ENCODE measurements at regions not wholly inside any gene's neighbourhood (a gene's known extent, or its start where the extent isn't known, plus 50 kb on each side); places are given as distances from the start of the nearest gene placed in this dataset.

GRCh38 chr1:56415258-56415657, 164.1 kb downstream of the PLPP3 start:
- ChIA-PET CTCF (no interaction called here), POLR2A (no interaction called here)
- no peak overlapping the region for H3K27ac Mint-ChIP-seq
- H3K4me3 Mint-ChIP-seq: no peak overlapping the region
- ATAC-seq (no peak), DNase-seq (no peak)
- H3K27me3 Mint-ChIP-seq (ENCODE audit: low read depth): no peaks in the 10 kb centered on the region
- H3K36me3 Mint-ChIP-seq (ENCODE audit: low read depth): no peaks in the 10 kb centered on the region
- H3K4me1 Mint-ChIP-seq (ENCODE audit: low read depth): no peaks in the 10 kb centered on the region
- H3K9me3 Mint-ChIP-seq (ENCODE audit: insufficient read depth): no peaks in the 10 kb centered on the region

- no peaks in the 10 kb centered on the region for H3K27me3 Mint-ChIP-seq (ENCODE audit: low read depth)
- DNase-seq: no peak
- ATAC-seq: no peak
- no peak overlapping the region for H3K4me3 Mint-ChIP-seq
- no peaks in the 10 kb centered on the region for H3K9me3 Mint-ChIP-seq (ENCODE audit: insufficient read depth)
- ChIA-PET POLR2A (no interaction called here), CTCF (no interaction called here)
- H3K27ac Mint-ChIP-seq: no peak overlapping the region
- H3K4me1 Mint-ChIP-seq (ENCODE audit: low read depth): no peaks in the 10 kb centered on the region
- no peaks in the 10 kb centered on the region for H3K36me3 Mint-ChIP-seq (ENCODE audit: low read depth)
These were observed 164.6 kb downstream of the PLPP3 start for GRCh38 chr1:56414728-56415224.

DNA sequence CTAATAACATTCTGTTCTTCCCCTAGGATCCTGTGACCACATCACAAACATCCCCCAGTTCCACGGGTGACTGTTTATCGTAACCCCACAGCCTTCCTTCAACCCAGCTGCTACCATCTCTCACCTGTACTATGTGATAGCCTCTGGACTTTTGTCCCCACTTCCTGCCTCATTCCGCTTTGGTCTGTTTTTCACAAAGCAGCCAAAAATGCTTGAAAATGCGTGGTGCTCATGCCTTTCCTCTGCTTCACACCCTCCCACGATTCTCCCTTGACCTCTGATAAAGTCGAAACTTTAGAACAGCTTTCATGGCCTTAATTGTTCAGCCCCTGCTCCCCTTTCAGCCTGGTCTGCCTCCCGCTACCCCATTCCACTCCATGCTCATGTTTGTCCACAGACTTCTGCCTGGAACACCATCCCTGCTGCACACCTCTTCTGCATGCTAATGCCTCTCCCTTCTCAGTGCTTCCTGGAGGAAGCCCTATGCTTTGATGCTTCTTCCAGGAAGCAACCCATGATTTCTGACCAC, 165.6 kb downstream of the PLPP3 start:
- DNase-seq (no peak), ATAC-seq (no peak)
- ChIA-PET CTCF (no interaction called here), POLR2A (no interaction called here)
- Mint-ChIP-seq H3K36me3 (ENCODE audit: low read depth) (no peaks in the 10 kb centered on the region), H3K9me3 (ENCODE audit: insufficient read depth) (no peaks in the 10 kb centered on the region), H3K27ac (no peak overlapping the region), H3K4me1 (ENCODE audit: low read depth) (no peaks in the 10 kb centered on the region), H3K4me3 (no peak overlapping the region), H3K27me3 (ENCODE audit: low read depth) (no peaks in the 10 kb centered on the region)

GRCh38 chr1:56411484-56412180, 167.7 kb downstream of the PLPP3 start:
- Mint-ChIP-seq H3K27ac (no peak overlapping the region), H3K36me3 (ENCODE audit: low read depth) (no peaks in the 10 kb centered on the region), H3K4me3 (no peak overlapping the region), H3K4me1 (ENCODE audit: low read depth) (no peaks in the 10 kb centered on the region), H3K27me3 (ENCODE audit: low read depth) (no peaks in the 10 kb centered on the region), H3K9me3 (ENCODE audit: insufficient read depth) (no peaks in the 10 kb centered on the region)
- DNase-seq (no peak), ATAC-seq (no peak)
- CTCF ChIA-PET: no interaction called here
- POLR2A ChIA-PET: no interaction called here

DNA sequence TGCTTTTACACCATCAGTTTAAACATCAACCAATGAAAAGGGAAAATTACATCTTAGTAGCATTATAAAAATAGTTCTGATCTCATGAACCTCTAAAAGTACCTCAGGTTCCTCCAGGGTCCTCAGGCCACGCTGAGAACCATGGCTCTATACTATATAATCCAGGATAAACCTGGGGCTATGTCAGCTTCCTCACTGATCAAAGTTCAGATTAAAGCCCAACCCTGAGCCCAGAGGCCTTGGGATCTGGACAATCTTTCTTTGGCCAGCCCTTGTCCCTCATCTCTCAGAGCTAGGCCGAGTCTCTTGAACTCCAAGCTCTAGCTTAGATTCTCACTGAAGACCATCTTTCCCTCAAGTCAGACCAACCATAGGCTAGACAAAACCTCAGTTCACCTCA, 168.3 kb downstream of the PLPP3 start:
- ATAC-seq: no peak
- Mint-ChIP-seq H3K27me3 (ENCODE audit: low read depth) (no peaks in the 10 kb centered on the region), H3K4me1 (ENCODE audit: low read depth) (no peaks in the 10 kb centered on the region), H3K27ac (no peak overlapping the region), H3K36me3 (ENCODE audit: low read depth) (no peaks in the 10 kb centered on the region), H3K9me3 (ENCODE audit: insufficient read depth) (no peaks in the 10 kb centered on the region), H3K4me3 (no peak overlapping the region)
- CTCF ChIA-PET: no interaction called here
- POLR2A ChIA-PET: no interaction called here
- DNase-seq: no peak

- ChIA-PET POLR2A (no interaction called here), CTCF (no interaction called here)
- no peaks in the 10 kb centered on the region for H3K36me3 Mint-ChIP-seq (ENCODE audit: low read depth)
- no peaks in the 10 kb centered on the region for H3K9me3 Mint-ChIP-seq (ENCODE audit: insufficient read depth)
- no peaks in the 10 kb centered on the region for H3K4me1 Mint-ChIP-seq (ENCODE audit: low read depth)
- ATAC-seq (no peak), DNase-seq (no peak)
- no peak overlapping the region for H3K27ac Mint-ChIP-seq
- no peaks in the 10 kb centered on the region for H3K27me3 Mint-ChIP-seq (ENCODE audit: low read depth)
- H3K4me3 Mint-ChIP-seq: no peak overlapping the region
These were observed 169.0 kb downstream of the PLPP3 start for GRCh38 chr1:56410405-56410804.

GRCh38 chr1:56409112-56409691, 170.2 kb downstream of the PLPP3 start:
- no peaks in the 10 kb centered on the region for H3K27me3 Mint-ChIP-seq (ENCODE audit: low read depth)
- no peak for DNase-seq
- CTCF ChIA-PET: interaction anchor here (1.0 kb wide), 1 partner anchor 176 kb away, joined by 5 read pairs; no protein-coding TSS in a partner anchor
- H3K4me1 Mint-ChIP-seq (ENCODE audit: low read depth): no peaks in the 10 kb centered on the region
- H3K9me3 Mint-ChIP-seq (ENCODE audit: insufficient read depth): no peaks in the 10 kb centered on the region
- POLR2A ChIA-PET: no interaction called here
- no peak for ATAC-seq
- no peaks in the 10 kb centered on the region for H3K36me3 Mint-ChIP-seq (ENCODE audit: low read depth)
- H3K4me3 Mint-ChIP-seq: no peak overlapping the region
- H3K27ac Mint-ChIP-seq: no peak overlapping the region

- ChIA-PET POLR2A (no interaction called here), CTCF (no interaction called here)
- no peaks in the 10 kb centered on the region for H3K4me1 Mint-ChIP-seq (ENCODE audit: low read depth)
- no peaks in the 10 kb centered on the region for H3K36me3 Mint-ChIP-seq (ENCODE audit: low read depth)
- ATAC-seq (no peak), DNase-seq (no peak)
- H3K27me3 Mint-ChIP-seq (ENCODE audit: low read depth): no peaks in the 10 kb centered on the region
- no peak overlapping the region for H3K4me3 Mint-ChIP-seq
- H3K9me3 Mint-ChIP-seq (ENCODE audit: insufficient read depth): no peaks in the 10 kb centered on the region
- no peak overlapping the region for H3K27ac Mint-ChIP-seq
These were observed 172.5 kb downstream of the PLPP3 start for GRCh38 chr1:56406821-56407220.

GRCh38 chr1:56404561-56405030, 174.8 kb downstream of the PLPP3 start:
- no peak for ATAC-seq
- Mint-ChIP-seq H3K9me3 (ENCODE audit: insufficient read depth) (no peaks in the 10 kb centered on the region), H3K27me3 (ENCODE audit: low read depth) (no peaks in the 10 kb centered on the region), H3K4me1 (ENCODE audit: low read depth) (no peaks in the 10 kb centered on the region), H3K4me3 (no peak overlapping the region), H3K27ac (no peak overlapping the region), H3K36me3 (ENCODE audit: low read depth) (no peaks in the 10 kb centered on the region)
- no peak for DNase-seq
- CTCF ChIA-PET: no interaction called here
- POLR2A ChIA-PET: no interaction called here

DNA sequence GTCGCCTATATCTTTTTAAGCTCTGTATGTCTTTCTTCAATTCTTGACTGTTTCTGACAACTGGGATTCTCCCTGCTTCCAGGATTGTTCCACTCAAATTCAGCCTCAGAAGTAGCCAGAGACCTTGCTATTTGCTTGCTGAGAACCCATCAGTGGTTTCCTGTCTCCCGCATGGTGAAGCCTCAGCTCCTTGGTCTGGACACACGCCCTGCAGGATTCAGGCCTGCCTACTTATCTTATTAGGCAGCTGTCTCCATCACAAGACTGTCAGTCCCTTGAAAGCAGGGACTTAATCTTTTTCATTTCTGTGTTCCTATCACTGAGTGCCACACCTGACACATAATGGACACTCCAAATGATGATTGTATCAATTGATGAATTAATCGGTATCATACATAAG, 175.3 kb downstream of the PLPP3 start:
- ChIA-PET CTCF (no interaction called here), POLR2A (no interaction called here)
- ATAC-seq (no peak), DNase-seq (no peak)
- Mint-ChIP-seq H3K27me3 (ENCODE audit: low read depth) (no peaks in the 10 kb centered on the region), H3K9me3 (ENCODE audit: insufficient read depth) (no peaks in the 10 kb centered on the region), H3K4me3 (no peak overlapping the region), H3K36me3 (ENCODE audit: low read depth) (no peaks in the 10 kb centered on the region), H3K4me1 (ENCODE audit: low read depth) (no peaks in the 10 kb centered on the region), H3K27ac (no peak overlapping the region)

- ATAC-seq: no peak
- no peak overlapping the region for H3K4me3 Mint-ChIP-seq
- POLR2A ChIA-PET: no interaction called here
These were observed 176.0 kb downstream of the PLPP3 start for GRCh38 chr1:56403321-56403720.

DNA sequence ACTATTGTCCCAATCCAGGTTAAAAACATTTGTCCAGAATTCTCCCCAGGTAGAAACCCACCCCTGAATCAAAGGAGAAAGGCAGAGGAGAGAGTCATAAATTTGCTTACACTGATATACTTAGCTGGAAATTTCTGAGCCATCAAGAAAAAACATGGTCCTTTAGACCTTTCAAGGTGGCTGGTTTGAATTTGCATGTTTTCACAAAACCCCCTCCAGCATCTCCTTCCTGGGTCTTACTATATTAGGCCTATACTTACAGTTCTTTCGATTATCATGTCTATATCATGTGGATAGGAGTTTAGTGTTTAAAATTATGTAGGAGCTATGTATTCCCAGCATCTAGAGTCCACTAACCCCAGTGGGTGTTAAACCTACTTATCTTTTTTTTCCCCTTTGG, 178.2 kb downstream of the PLPP3 start:
- ATAC-seq (no peak), DNase-seq (no peak)
- Mint-ChIP-seq H3K4me1 (ENCODE audit: low read depth) (no peaks in the 10 kb centered on the region), H3K36me3 (ENCODE audit: low read depth) (no peaks in the 10 kb centered on the region), H3K27ac (no peak overlapping the region), H3K9me3 (ENCODE audit: insufficient read depth) (no peaks in the 10 kb centered on the region), H3K4me3 (no peak overlapping the region), H3K27me3 (ENCODE audit: low read depth) (no peaks in the 10 kb centered on the region)
- ChIA-PET POLR2A (no interaction called here), CTCF (no interaction called here)

More at GRCh38 chr1:56403321-56403720, 176.0 kb downstream of the PLPP3 start:
- CTCF ChIA-PET: no interaction called here
- Mint-ChIP-seq H3K27me3 (ENCODE audit: low read depth) (no peaks in the 10 kb centered on the region), H3K36me3 (ENCODE audit: low read depth) (no peaks in the 10 kb centered on the region), H3K27ac (no peak overlapping the region), H3K4me1 (ENCODE audit: low read depth) (no peaks in the 10 kb centered on the region), H3K9me3 (ENCODE audit: insufficient read depth) (no peaks in the 10 kb centered on the region)
- DNase-seq: no peak

- no peak overlapping the region for H3K4me3 Mint-ChIP-seq
- no peak for DNase-seq
- no peaks in the 10 kb centered on the region for H3K4me1 Mint-ChIP-seq (ENCODE audit: low read depth)
- H3K27me3 Mint-ChIP-seq (ENCODE audit: low read depth): no peaks in the 10 kb centered on the region
- no peak overlapping the region for H3K27ac Mint-ChIP-seq
- ChIA-PET POLR2A (no interaction called here), CTCF (no interaction called here)
- no peaks in the 10 kb centered on the region for H3K9me3 Mint-ChIP-seq (ENCODE audit: insufficient read depth)
- no peak for ATAC-seq
- no peaks in the 10 kb centered on the region for H3K36me3 Mint-ChIP-seq (ENCODE audit: low read depth)
These were observed 178.8 kb downstream of the PLPP3 start for GRCh38 chr1:56400526-56400925.

Measured in activated CD8-positive, alpha-beta T cell treated with anti-CD3 and anti-CD28 coated beads, Interleukin-2, amount 10 ng/mL, durations not matched to agents 7 days and 5 days (primary cell).